WTC11 (cell line): ENCODE measurements at regions not wholly inside any gene's neighbourhood (a gene's known extent, or its start where the extent isn't known, plus 50 kb on each side); places are given as distances from the start of the nearest gene placed in this dataset.

Experiments used
- ARID4B ChIP-seq: sonication (generic); formaldehyde crosslinking; IDR thresholded peaks from 2 replicates; pipeline ENCODE4 v1.8.0; 2023; ENCODE audit warnings: missing genetic modification reagents, mild to moderate bottlenecking, borderline replicate concordance
- CDX4 ChIP-seq: fragments of 250-450 bp; sonication (Bioruptor Pico); IDR thresholded peaks from 2 replicates; pipeline ENCODE4 v1.9.0; 2021; ENCODE audit warnings: moderate library complexity, mild to moderate bottlenecking, inconsistent platforms, borderline replicate concordance
- CTCF ChIP-seq: fragments of 200-600 bp; IDR thresholded peaks from 2 replicates; pipeline ENCODE4 v1.8.0; 2022; ENCODE audit warnings: antibody characterized with exemption
- ELF4 ChIP-seq: sonication (generic); formaldehyde crosslinking; IDR thresholded peaks from 2 replicates; pipeline ENCODE4 v1.8.1; 2022; ENCODE audit warnings: low read depth, mild to moderate bottlenecking, moderate library complexity, missing genetic modification reagents
- EMX1 ChIP-seq: fragments of 250-450 bp; sonication (Bioruptor Pico); IDR thresholded peaks from 2 replicates; pipeline ENCODE4 v1.8.0; 2021; ENCODE audit warnings: mild to moderate bottlenecking
- ETV6 ChIP-seq: sonication (generic); formaldehyde crosslinking; IDR thresholded peaks from 2 replicates; pipeline ENCODE4 v1.8.1; 2022; ENCODE audit warnings: mild to moderate bottlenecking, missing genetic modification reagents
- JUN ChIP-seq: sonication (generic); formaldehyde crosslinking; IDR thresholded peaks from 2 replicates; pipeline ENCODE4 v1.8.0; 2023; ENCODE audit warnings: mild to moderate bottlenecking, missing genetic modification reagents
- NFE2L1 ChIP-seq: sonication (generic); formaldehyde crosslinking; IDR thresholded peaks from 2 replicates; pipeline ENCODE4 v1.8.1; 2023; ENCODE audit warnings: missing genetic modification reagents
- NR2C2 ChIP-seq: sonication (generic); formaldehyde crosslinking; IDR thresholded peaks from 2 replicates; pipeline ENCODE4 v1.8.0; 2022; ENCODE audit warnings: mild to moderate bottlenecking, missing genetic modification reagents
- TCF7 ChIP-seq: sonication (generic); formaldehyde crosslinking; IDR thresholded peaks from 2 replicates; pipeline ENCODE4 v1.8.0; 2022; ENCODE audit warnings: mild to moderate bottlenecking, low read depth, missing genetic modification reagents, moderate library complexity
- ZNF232 ChIP-seq: sonication (generic); formaldehyde crosslinking; IDR thresholded peaks from 2 replicates; pipeline ENCODE4 v1.8.0; 2022; ENCODE audit warnings: mild to moderate bottlenecking, missing genetic modification reagents
- ZNF263 ChIP-seq: sonication (generic); formaldehyde crosslinking; IDR thresholded peaks from 2 replicates; pipeline ENCODE4 v1.8.1; 2022; ENCODE audit warnings: low read depth, mild to moderate bottlenecking, moderate library complexity, missing genetic modification reagents

GRCh38 chr3:18683900-18684299 is 258.8 kb upstream of the SATB1 start:
- TF ChIP-seq CTCF (no peak), NFE2L1 (CRISPR knock-in tag) (no peak), NR2C2 (CRISPR knock-in tag) (no peak), ARID4B (CRISPR knock-in tag) (no peak), JUN (CRISPR knock-in tag) (no peak), CDX4 (CRISPR knock-in tag) (no peak), ZNF232 (CRISPR knock-in tag) (no peak), ELF4 (CRISPR knock-in tag) (no peak), ZNF263 (CRISPR knock-in tag) (no peak), TCF7 (CRISPR knock-in tag) (no peak), ETV6 (no peak), EMX1 (CRISPR knock-in tag) (no peak)
